DMS114 treated with DMSO at 0.1 percent for 48 hours (cell line): ENCODE measurements at regions not wholly inside any gene's neighbourhood (a gene's known extent, or its start where the extent isn't known, plus 50 kb on each side); places are given as distances from the start of the nearest gene placed in this dataset.

Experiments used
- DNase-seq: peaks from one replicate; lab custom pipeline; 2025; ENCODE audit not compliant: unreplicated experiment; lab: John Stamatoyannopoulos, UW

DNA sequence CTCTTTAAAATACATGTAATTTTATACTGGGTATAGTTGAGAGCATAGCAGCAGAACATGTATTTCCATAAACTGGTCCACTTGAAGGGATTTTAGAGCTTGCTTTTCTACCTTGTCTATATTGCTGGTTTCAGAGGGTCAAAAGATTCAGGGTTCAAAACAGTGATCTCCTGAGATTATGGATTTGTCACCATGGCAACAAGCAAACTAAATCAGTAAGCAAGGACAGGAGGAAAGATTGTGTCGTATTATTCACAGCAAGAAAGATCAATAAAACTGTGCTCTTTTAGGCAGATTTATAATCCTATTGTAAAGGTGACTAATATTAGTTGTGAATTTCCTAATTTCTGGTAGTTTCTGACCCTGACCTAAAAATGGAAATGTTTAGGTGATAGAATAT is 496.4 kb downstream of the LMO7 start:
- DNase-seq = no peak

DNA sequence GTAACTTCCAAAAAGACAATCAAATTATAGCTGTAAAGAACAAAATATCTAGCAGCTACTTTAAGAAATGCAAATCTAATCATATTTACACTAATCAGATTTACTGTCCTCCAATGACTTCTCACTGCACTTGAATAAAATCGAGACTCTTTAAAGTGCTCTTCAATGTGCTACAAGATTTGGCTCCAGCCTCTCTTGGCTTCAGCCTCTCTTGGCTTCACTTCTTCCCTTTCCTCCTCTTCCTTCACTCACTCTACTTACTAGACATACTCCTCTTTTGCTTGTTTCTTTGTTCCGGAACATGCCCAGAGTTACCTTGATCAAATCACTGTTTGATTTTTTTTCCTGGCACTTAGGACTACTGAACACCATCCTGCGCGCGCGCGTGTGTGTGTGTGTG is 495.4 kb downstream of the LMO7 start:
- DNase-seq = no peak

DNA sequence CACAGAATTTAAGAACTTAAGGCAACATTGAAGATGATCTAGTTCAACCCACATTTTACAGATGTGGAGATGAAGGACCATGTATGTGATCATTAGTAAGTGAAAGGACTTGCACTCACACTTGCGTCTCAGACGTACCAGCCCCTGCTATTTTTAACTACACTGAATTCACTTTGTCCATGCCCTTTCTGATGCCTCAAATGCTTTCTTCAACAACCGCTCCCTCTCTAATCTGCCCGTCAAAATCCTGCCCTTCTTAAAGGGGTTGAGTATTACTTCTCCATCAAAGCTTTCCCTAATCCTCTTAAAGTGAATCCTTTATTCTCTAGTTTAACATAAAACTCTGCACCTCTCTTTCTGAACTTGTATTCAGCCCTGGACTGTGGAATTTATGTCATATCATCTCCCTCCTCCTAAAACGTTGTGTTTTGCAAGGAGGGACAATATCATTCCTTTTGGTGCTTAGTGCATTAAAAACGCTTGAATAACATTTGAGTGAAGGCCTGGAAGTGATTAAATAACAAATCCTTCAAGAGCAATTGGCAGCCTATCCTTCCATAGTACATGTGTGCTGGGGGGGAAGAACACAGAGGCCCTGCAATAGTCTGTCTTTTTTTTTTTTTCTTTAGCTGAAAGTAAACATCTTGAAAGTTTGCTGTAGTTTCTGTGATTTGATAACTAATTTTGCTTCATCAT is 493.3 kb downstream of the LMO7 start:
- DNase-seq = no peak

DNA sequence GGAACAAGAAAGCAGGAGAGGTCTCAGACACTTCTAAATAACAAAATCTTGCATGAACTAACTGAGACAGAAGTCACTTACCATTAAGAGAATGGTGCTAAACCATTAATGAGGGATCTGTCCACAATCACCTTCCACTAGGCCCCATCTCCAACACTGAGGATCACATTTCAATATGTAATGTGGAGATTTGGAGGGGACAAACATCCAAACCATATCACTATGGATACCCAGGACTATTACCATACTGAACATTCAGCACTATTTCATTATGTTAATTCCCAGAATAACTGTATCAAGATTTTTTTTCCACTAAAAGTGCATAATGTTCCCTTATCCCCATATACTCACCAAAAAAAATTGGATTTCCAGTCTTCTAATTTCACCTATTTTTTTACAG is 491.8 kb downstream of the LMO7 start:
- no peak for DNase-seq

DNA sequence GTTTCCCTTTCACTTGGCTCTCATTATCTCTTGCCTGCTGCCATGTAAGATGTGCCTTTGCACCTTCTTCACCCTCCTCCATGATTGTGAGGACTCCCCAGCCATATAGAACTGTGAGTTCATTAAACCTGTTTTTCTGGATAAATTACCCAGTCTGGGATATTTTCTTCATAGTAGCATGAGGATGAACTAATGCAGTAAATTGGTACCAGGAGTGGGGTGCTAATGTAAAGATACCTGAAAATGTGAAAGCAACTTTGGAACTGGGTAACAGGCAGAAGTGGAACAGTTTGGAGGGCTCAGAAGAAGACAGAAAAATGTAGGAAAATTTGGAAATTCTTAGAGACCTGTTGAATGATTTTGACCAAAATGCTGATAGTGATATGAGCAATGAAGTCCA is 487.4 kb downstream of the LMO7 start:
- no peak for DNase-seq

DNA sequence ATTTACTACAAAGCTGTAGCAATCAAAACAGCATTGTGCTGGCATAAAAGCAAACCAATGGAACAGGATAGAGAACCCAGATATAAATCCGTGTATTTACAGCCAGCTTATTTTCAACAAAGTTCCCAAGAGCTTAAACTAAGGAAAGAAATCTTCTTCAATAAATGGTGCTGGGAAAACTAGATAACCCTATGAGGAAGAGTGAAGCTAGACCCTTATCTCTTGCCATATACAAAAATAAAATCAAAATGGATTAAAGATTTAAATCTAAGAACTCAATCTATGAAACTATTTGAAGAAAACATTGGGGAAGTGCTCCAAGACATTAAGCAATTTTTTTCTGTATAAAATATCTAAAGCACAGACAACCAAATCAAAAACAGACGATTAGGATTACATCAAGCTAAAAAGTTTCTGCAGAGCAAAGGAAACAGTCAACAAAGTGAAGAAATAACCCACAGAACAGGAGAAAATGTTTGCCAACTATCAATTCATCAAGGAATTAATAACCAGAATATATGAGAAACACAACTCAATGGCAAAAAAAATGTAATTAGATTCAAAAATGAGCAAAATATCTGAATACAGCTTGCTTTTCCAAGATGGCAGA is 480.7 kb downstream of the LMO7 start:
- no peak for DNase-seq

DNA sequence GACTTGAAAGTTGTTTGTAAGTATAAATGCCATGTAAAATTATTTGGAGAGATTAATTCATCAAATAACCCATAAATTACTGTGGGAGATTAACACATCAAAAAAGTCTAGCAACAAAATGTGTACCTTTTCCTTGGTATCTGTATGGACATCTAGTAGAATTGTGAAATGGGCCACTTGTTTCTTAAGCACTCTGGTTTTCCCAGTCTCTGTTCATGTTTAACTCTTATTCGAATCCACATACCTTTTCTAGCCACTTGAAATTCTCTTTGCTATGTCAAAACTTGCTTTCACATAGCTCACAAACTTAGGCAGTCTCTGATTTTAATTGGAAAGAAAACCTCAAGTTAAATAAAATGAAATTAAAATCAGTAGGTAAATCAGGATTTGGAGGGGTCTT is 470.6 kb downstream of the LMO7 start:
- no peak for DNase-seq

DNA sequence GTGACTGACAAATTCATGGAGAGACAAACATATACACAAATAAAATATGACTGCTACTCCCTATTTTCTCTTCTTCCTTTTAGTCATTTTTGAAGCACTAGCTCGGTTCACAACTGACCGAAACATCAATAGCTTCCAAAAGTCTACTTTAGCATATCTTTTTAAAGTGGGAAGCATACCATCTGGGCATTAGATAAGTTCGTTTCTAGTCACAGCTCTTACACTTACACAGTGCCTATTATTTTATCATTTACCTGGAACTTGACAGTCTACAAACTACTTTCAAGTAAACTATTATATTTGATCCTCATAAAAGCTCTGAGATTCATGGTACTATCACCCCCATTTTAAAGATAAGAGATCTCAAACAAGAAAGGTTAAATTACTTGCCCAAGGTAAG is 458.5 kb downstream of the LMO7 start:
- no peak for DNase-seq

DNA sequence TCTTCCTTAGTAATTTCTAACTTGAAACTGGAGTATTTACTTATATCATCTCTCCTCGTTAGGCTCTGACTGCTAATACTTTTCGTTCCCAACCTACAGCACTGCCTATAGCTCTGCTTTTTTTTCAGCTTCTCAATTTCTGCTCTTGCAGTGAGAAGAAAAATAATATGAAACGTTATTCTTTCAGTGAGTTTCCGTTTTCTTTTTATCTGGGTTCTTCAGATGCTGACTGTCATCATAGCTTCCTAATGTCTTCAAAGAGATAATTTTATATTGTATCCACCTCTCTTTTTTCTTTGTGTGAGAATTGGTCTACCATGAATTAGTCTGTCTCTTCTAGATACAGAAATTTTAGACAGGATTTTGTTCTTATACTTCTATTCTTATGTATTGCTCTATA is 454.9 kb downstream of the LMO7 start:
- no peak for DNase-seq

DNA sequence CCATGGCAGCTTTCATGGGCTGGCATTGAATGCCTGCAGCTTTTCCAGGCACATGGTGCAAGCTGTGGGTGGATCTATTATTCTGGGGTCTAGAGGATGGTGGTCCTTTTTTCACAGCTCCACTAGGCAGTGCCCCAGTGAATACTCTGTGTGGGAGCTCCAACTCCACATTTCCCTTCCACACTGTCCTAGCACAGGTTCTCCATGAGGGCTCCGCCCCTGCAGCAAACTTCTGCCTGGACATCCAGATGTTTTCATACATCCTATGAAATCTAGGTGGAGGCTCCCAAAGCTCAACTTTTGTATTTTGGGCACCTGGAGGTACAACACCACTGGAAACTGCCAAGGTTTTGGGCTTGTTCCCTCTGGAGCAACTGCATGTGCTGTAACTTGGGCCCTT is 450.6 kb downstream of the LMO7 start:
- DNase-seq = no peak

DNA sequence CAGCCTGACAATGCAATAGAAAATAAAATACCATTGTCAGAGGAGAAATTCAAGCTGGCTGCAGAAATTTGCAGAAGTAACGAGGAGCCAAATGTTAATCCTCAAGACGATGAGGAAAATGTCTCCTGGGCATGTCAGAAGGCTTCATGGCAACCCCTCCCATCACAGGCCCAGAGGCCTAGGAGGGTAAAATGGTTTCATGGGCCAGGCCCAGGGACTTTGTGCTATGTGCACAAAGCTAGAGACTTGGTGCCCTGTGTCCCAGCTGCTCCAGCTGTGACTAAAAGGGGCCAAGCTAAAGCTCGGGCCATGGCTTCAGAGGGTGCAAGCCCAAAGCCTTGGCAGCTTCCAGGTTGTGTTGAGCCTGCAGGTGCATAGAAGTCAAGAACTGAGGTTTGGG is 431.7 kb downstream of the LMO7 start:
- no peak for DNase-seq

DNA sequence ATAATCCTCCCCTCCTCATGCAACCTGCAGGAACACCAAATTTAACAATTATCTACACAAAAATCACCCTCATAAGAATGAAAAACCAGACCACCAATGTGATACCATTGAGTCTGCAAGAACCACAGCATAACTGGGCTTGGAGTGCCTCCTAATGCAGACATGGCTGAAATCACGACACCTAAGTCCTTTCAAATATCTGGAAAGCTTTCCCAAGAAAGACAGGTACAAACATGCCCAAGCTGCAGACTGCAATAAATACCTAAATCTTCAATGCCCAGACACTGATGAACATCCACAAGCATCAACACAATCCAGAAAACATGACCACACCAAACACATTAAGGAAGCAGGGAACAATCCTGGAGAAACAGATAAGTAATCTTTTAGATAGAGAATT is 417.1 kb downstream of the LMO7 start:
- DNase-seq = no peak

DNA sequence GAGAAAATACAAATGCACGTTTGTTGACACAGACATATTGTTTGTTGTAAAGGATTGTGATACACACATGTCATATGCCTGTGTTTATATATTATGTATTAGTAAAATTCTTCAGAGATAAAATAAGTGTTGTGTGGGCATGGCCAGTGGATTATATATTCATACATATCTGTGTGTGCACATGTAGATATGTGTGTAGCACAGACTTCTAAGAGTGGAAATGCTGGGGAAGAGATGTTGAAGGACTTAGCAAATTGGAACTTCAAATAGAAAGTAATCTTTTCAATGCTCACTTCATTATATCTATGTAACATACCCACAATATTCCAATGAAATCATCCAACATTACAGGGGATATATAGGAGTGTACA is 413.2 kb downstream of the LMO7 start:
- DNase-seq = no peak

DNA sequence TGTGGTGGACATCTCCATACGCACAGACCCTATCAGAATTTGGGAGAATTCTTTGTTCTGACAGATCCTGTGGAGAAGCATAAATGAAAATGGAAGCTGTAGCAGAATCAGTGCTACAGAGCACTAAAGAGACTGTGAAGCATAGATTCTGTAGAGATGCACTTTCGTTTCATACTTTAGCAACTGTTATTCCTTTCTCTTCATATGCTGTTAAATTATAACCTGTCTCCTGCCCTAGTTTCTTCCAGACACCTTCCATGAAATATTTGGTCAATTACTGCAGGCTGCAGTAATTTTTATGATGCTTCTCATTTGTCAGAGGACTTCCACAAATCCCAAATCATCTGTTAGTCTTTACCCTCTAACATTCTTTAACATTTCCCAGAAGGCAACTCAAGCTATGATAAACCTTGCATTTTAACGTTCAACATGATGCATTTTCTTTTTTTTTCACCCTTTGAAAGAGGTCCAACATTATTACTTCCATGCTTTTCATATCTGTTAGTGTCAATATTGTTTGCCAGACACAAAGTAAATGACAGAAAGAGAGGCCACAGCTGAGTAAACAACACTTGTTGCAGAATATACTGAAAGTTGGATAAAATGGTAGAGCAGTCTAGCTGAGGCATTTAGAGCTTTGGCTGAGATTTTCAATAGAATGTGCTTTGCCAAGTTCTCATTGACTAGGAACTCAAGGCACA is 412.7 kb downstream of the LMO7 start:
- no peak for DNase-seq

DNA sequence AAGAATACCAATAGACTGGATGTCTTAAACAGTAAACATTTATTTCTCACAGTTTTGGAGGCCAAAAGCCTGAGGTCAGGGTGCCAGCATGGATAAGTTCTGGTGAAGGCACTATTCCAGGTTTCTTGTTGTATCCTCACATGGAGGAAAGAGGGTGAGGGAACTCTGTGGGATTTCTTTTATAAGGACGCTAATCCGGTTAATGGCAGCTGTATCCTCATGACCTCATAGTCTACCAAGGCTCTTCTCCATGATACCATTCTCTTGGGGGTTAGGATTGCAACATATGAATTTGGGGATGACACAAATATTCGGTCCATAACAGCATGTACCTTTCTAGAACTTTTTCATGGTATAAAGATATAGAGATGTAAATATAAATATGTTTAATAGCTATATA is 412.0 kb downstream of the LMO7 start:
- DNase-seq = no peak

DNA sequence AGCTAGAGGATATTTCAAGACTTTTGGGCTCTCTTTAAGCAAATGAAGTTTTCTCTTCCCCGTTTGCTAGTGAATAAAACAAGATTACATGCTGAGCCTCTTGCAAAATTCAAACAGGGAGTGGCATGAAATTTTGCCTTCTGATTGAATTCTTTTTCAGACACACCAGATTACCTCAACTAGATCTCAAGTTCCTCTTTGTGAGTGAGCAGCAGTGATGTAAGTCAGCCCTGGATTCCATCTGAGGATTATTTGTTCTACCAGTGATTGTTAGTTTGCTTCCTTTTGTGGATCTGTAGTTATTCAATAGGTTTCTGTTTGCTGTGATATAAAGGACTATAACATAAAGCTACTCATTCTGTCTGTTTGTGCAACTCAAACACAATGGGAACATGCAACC is 407.7 kb downstream of the LMO7 start:
- DNase-seq = no peak

DNA sequence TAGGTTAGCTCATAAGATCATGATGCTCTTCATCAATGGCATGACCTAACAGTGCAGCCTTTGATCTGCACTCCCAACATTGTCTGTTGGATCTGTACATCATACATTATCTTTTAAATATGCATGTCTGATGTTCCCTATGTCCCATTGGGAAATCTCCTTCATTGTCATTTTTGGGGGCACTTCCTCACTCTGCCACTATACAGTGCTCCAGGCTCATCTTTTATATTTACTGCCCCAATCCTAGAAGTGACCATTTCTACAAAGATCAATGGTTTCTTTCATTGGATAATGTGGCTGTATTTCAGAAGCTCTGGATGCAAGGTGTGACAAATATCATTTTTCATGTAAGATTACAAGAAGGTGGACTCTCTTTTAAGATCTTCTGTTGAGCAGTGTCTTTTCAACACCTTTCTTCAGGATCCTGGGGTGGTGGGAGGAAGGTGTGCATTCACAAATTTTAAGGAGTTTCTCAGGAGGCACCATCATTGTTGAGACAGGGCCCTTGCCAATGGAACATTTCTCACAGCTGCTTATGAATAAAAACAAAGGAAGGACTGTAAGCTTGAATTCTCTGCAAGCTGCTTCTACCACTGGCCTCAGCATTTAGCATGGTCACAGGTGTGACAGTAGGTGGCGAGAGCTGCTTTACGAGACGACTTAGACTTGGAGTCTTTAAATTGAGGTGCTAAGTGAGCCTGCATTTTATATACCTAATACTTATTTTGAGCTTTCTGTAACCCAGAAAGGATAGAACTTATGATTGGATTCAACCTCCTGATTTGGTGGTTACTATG is 403.0 kb downstream of the LMO7 start:
- DNase-seq = no peak

DNA sequence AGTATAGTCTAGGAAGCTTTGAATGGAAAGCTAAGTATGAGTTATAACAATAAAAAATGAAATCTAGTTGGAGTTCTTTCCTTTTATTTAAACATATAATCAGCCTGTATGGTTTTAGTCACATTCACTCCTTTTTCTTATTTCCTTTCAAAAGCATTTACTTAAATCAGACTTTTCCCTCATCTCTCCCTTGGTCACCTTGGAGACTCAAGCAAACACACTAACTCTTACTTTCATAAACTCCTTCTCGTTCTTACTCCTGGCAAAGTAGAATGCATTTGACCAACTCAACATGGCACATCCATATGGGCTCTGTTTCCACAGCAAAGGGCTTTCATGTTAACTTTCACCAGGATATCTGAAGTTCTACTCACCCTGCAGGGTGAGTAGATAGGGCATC is 400.0 kb downstream of the LMO7 start:
- no peak for DNase-seq

DNA sequence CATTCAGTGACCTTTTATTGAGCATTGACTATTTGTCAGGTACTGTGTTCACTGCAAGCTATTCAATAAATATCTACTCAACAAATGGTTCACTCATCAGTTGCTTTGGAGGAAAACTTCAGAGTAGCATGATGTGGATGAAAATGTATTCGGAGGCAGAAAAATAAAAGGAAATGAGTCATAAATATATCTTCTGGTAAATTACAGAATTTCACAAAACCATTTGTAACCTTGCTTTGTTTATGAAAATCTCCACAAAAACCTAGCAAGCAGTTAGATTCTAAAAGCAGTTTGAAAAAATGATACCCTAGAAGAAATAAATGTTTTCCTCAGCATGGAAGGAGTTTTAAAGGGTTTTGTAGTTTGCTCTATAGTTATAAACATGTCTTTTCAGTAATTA is 399.6 kb downstream of the LMO7 start:
- DNase-seq = no peak

DNA sequence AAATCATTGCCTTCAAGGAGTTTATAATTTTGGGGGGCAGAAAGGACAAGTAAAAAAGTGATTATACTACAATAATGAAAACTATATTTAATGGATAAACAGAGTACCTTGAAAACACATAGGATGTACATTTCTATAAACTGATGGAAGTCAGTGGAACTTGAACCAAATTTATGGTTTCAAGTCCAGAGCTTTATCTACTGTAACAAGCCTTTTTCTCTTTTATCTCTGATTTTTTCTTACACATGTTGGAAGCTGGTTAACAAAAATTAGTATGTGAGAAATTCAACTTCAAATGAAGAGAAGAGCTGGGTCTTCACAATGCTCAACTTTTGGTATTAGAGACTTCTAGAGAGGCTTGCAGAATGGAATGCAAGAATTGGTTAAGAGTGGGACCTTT is 393.6 kb downstream of the LMO7 start:
- DNase-seq = no peak

DNA sequence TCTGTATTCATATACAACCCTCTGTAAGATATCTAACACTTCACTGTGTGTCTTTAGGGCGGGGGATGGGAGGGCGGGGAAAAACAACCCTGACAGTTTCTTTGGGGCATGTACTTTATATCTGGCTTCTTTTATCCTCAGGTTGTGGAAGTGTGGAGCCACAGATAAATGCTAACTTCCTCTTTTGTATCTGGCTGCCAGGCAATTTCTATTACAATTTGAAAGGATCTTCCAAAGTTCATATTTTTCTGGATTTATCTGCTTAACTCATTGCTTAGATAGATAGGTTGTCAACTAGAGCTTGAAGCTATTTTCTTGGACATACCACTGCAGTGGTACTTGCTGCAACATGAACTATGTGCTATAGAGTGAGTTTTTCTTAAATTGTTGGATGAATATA is 393.0 kb downstream of the LMO7 start:
- no peak for DNase-seq

DNA sequence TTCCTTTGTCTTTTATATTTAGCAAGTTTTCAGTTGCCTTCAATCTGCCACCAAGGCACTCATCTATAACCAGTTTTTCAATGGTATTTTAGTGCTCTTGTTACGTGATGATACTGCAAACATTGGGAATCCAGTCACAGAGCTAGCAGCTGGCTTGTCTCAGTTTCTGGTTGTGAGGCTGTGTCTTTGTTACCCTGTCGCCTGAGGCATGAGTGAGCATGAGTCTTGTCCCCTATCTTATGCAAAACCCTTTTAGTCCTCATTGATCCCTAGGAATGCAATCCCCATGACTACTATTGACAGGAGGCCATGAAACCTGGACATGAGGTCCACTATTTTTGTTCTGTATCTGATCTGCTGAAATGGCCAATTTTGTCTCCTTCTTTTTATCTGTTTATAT is 391.0 kb downstream of the LMO7 start:
- no peak for DNase-seq
